GM19023 (cell line): ENCODE measurements at regions not wholly inside any gene's neighbourhood (a gene's known extent, or its start where the extent isn't known, plus 50 kb on each side); places are given as distances from the start of the nearest gene placed in this dataset.

Experiments
- ATAC-seq: cut with Tn5 transposase; IDR thresholded peaks from one replicate; pipeline ENCODE4 v1.9.1; 2021; ENCODE audit warnings: mild to moderate bottlenecking, moderate library complexity; ENCODE audit not compliant: unreplicated experiment

DNA sequence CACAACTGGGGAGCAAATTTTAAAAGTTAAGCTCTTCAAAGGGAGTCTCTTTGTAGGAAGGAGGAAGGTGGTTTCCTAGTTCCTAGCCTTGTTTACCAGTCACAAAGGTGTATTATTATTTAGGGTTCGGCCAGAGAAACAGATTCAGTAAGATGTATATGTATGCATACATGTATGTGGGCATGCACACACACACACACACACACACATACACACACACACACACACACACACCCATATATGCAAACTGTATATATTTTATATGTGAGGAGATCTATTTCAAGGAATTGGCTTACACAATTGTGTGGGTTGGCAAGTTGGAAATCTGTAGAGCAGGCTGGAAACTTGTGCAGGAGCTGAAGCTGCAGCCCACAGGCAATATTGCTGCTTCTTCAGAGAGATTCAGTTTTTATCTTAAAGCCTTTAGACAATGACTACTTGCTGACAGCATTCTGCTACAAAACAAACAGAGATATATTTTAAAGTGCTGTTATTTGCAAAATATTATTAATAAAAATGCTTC is 75.3 kb upstream of the DNAH5 start:
- ATAC-seq = no peak

DNA sequence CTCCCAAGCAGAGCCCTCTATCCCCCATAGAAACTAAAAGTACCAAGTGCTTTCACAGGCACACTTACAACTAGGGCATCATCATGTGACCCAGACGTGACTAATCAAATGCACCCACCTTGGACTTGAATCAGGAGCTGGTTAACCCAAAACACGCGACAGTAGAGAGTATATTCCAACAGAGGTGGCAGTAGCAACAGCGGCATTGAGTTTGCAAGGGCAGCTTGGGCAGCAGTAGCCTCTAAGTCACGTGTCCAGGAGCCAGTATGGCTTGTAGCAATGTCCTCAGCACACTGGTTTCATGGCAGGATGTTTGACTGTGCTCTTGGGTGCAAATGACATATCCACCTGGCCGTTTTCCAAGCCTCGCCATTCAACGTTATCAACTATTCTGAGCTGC is 73.4 kb upstream of the DNAH5 start:
- ATAC-seq = no peak

DNA sequence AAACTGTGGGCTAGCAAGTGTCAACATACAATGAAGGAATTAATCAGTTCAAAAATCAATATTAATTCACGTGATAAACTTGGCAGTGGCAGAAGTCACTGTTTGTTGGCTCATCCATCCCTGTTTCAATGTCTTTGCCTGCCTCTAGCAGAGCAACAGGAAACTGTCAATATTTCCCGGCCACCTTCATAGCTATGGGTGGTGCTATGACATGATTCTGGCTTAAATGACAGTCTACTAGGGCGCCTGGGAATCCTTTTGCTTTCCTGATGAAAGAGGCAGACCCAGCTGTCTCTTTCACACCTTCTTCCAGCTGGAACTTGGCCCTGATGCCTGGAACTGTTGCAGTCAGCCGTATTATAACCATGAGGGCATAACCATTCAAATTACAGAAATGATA is 72.1 kb upstream of the DNAH5 start:
- no peak for ATAC-seq

DNA sequence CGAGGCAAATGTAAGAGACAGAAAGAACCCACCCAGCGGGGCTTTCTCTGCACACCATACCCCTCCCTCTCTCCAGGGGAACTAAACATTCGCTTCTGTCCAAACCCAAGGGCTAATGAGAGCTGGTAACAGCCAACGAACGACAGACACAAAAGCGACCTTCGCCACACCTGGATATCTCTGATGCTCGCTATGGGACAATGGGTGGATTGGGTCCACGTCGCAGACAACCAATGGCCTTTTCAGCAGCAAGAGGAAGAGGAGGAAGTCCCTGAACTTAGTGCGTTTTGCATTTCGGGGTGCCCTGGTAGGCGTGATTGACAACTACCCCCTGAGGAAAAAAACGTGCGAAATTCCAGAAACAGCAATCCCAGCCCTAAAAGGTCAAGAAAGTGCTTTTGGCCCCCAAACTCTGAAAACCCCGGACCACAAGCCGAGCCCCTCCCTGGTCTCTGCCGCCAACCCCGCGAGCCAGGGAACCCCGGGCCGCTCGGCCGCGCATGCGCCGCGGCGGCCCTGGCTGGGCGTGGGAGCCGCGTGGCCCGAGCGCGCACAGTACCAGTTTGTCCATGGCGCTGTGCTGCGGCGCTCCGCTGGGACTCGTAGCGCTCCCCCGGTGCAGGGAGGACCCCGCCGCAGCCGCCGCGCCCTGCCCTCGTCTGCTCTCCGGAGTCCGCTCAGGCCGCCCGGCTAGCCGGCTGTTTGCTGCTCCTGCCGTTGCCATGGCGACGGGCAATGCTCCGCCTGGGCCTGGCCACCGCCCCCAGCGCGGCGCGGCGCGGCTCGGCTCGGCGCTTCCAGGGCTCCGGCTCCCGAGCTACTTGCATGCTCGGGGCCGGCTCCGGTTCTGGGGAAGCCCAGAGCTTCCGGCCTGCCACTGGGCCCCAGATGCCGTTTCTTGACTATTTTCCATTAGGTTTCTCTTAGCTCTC is 66.9 kb upstream of the DNAH5 start:
- ATAC-seq = peak; percentile 97

DNA sequence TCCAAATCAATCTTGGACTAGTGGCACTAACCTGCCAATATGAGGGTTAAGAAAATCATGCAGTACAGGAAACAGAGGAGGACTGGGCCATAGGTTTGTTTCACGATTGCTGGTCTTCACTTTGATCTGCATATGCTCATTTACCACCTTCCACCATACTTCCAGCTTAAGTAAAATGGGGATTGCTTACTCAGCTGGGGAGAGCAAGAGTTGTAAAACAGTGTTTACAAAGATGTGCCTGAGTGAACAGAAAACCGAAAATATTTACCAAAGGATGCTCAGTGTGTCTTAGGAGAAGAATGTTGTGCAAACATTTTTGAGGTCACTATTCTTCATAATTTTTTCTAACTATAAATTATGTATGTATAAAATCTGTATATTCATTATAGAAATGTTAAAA is 65.1 kb upstream of the DNAH5 start:
- ATAC-seq = no peak

DNA sequence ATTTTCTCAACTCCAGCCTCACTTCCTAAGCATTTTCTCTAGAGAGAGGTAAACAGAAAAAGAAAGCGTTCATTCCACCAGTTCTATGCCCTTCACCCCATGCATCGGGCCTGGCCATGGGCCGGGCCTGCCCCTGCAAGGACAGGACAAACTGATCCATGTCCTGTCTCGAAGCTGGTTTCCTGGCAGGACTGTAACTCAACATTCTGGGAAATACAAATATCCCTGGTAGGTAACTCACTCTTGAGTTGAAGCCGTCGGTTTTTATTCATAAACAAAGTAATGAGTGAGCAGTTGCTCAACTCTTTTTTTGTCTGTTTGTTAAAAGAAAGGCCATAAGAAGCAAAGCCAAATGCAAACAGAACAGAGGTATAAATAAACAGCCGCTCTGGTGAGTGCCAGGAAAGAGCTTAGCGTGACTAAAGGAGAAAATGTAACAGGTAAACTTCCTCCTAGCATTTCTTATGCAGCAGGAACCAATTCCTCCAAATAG is 64.4 kb upstream of the DNAH5 start:
- ATAC-seq = no peak

DNA sequence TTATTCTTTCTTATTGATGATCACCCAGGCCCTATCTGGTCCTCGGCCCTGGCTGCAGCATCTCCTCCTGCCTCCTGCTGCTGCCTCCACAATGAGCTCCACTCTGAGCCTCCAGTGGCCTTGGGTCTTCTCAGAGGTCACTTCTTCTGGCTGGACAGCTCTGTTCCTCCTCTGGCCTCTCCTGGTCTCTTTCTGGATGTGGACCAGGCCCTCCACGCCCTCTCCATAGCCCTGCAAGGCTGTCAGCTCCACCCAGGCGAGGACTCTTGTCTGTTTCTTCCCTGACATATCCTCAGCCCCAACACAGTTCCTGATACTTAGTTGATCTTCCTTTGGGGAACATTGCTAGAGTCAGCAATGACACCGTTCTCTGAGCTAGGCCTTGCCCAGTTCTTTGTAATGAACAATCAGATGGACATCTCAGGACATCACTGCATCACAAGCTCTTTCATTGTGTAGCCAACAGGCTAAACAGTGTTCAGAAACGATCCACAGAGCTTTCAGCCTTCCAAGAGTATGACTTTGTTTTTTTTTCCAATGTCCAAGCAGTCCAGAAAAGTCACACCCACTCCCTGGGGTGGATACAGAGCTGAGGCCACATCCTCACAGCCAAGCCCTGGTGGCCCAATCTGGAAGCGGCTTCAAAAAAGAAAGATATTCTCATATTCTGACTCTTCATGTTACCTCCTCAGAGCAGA is 62.5 kb upstream of the DNAH5 start:
- ATAC-seq = no peak

DNA sequence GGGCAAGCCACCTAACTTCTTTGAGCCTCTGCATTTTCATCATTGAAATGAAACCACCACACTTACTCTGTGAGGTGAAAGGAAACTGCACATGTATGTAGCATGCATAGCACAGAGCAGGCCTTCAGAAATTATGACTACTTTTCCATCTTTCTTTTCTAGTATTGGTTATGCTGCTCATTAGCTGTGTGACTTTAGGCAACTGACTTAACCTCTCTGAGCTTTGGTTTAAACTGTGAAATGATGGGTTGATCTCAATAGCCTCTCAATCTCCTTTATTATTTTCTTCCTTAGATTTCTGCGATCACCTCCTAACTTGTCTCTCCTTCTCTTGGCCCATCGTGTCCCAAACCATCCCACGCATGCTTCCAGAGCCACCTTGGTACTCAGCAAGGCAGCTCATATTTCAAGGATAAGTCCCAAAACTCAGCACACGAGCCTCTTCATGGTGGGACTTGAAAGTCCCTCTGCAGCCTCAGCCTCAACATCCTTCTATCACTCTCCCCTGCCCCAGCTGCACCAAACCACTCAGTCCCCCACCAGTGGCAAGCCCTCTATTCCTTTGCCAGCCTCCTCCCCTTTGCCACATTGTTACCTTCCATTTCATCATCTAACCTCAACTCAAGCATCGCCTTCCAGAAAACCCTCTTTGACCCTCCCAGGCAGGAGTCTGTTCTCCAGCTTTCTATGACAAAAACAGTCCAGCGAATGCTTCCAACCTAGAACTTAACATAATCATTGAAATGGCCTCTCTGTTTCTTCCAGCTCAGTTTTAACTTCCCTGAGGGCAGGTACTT is 60.3 kb upstream of the DNAH5 start:
- ATAC-seq = no peak

DNA sequence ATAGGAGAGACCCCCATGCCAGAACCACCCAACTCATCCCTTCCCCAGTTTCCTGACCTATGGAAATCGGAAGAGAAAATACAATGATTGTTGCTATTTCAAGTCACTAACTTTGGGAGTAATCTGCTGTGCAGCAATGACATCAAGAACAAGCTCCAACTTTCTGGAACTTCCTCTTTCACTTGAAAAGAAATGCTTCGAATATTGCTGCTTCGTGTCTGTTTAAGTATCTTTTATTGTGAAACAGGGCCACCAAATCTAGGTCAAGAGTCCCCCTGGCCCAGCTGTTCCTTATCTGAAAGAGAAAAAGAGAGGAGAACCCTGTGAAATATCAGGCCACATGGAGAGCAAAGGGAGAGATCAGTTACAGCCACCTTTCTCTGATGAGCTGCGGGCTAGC is 59.4 kb upstream of the DNAH5 start:
- no peak for ATAC-seq

DNA sequence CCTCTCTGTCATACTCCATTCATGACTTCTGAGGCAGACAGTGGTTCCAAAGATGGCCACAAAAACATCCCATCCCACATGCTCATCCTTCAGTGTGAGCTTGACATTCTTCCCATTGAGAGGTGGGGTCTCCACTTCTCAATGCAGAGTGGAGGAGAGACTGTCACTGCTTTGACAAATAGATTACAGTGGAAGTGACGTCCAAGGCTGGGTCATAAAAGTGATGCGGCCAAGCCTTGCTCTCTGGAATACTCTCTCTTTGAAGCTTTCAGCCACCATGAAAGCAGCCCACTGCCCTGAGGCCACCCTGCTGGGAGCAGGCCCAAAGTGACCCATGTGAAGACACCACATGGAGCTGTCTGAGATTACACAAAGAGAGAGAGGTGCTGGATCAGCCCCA is 59.0 kb upstream of the DNAH5 start:
- no peak for ATAC-seq

DNA sequence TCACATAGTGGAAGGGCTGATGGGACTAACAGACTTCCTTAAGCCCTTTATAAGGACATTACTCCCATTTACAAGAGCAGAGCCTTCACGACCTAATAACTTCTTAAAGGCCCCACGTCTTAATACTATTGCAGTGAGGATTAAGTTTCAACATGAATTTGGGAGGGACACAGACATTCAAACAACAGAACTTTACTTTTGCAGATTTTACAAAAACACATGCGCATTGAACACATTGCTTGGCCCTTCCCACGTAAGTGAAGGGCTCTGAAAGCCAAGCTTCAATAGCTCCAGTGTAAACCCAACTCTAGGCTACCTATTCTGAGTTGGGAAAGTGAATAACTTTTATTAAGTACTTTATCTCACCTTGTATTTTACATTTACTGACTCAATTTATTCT is 53.8 kb upstream of the DNAH5 start:
- no peak for ATAC-seq

DNA sequence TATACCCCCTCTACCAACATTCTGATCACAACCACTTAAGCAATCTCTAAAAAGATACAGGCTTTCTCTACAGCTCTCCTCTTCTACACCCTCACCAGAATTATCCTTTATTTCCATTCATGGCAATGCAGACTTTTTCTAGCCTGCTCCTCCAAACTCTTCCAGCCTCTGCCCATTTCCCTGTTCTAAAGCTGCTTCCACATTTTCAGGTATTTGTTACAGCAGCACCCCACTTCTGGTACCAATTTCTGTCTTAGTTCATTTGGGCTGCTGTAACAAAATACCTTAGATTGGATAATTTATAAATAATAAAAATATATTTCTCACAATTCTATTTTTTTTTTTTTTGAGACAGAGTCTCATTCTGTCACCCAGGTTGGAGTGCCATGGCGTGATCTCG is 53.0 kb upstream of the DNAH5 start:
- ATAC-seq = no peak

DNA sequence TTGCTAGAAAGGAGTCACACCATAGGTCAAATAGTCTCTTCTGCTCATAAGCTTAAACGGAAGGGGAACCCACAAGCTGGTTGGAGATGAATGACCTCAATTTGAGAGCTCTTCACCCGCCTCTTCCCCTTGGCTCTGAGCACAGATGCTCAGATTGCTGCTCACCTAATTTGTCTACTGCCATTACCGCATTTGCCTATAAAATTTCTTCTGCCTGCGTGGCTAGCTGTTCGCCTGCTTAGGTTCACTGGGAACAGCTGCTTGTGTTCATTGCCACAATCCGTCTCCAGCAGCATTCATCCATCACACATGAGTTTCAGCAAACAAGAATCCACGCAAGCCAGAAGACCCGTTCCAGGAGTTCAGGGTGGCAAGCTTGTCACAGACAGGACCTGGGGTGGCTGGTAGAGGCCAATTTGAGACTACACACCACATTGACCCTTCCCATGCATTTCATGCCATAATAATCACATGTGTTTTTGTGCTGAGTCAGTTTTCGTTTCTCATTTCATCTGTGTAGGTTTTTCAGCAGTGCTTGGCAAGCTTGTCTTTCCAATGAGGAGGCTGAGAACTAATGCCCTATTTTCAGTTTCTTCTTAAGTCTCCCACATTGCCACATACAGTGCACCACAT is 50.2 kb upstream of the DNAH5 start:
- peak; percentile 63 for ATAC-seq
